ENCODE measurements at regions not wholly inside any gene's neighbourhood (a gene's known extent, or its start where the extent isn't known, plus 50 kb on each side); places are given as distances from the start of the nearest gene placed in this dataset.

- TF ChIP-seq CTCF (IDR thresholded peaks at IDR 0.05) (no peak), POLR2A (IDR thresholded peaks at IDR 0.05) (no peak), POLR2AphosphoS5 (IDR thresholded peaks at IDR 0.05) (no peak)
Measured at GRCh38 chr6:98366371-98366770, 468.0 kb upstream of the POU3F2 start.
